ENCODE measurements at regions not wholly inside any gene's neighbourhood (a gene's known extent, or its start where the extent isn't known, plus 50 kb on each side); places are given as distances from the start of the nearest gene placed in this dataset.

DNA sequence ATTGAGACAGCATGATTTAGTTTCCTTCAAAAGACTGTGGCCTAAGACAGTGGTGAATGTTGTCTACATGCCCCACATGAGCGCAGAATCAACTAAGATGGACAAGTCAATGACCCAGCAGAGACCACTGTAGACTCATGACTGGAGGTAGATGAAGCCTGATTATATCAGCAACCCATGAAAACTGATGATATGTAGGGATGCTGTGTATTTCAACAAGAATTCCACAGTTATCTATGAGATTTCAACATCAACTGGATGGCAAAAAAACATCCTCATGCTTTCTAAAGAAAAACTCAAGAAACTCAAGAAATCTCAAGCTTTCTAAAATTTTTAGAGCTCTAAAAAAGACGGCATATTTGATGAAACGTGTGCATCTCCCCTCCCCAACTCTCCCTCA, 413.9 kb upstream of the LYPLAL1 start (continued):
- no peak for TF ChIP-seq NRF1 (conservative IDR thresholded peaks at IDR 0.05 in 1 of 2, IDR thresholded peaks at IDR 0.05 in 1 of 2)
- TF ChIP-seq ZBTB33 (CRISPR knock-in tag; IDR thresholded peaks at IDR 0.05), result no peak
- TF ChIP-seq ZNF143 (CRISPR knock-in tag; IDR thresholded peaks at IDR 0.05), result no peak
- no peak for TF ChIP-seq GTF2A2 (tag; IDR thresholded peaks at IDR 0.05)
- TF ChIP-seq BMI1 (IDR thresholded peaks at IDR 0.05; ENCODE audit: low read length), result no peak
- TF ChIP-seq HDAC2 (IDR thresholded peaks at IDR 0.05), result no peak

- Histone ChIP-seq H3K9ac (ENCODE audit: insufficient read depth in 1 of 2, low read depth in 2 of 2, low read length in 2 of 2) (no peak overlapping the region), H3K27me3 (ENCODE audit: control insufficient read depth in 2 of 2, insufficient read depth in 2 of 2, low read length in 2 of 2) (no peaks in the 10 kb centered on the region), H4K20me1 (replicated peaks; ENCODE audit: control insufficient read depth, insufficient read depth, low read length) (no peaks in the 10 kb centered on the region), H3K36me3 (ENCODE audit: control insufficient read depth, insufficient read depth, low read length) (no peaks in the 10 kb centered on the region), H3K79me2 (ENCODE audit: control insufficient read depth, insufficient read depth, low read length) (no peaks in the 10 kb centered on the region), H2AFZ (ENCODE audit: low read depth, low read length) (no peak overlapping the region), H3K4me1 (replicated peaks in 1 of 2; ENCODE audit: control insufficient read depth in 2 of 2, insufficient read depth in 2 of 2, low read length in 2 of 2) (no peaks in the 10 kb centered on the region), H3K9me3 (replicated peaks; ENCODE audit: control insufficient read depth, insufficient read depth, low read depth, low read length) (no peaks in the 10 kb centered on the region; the same call in 1 of the 2 replicates), H3K9me1 (ENCODE audit: control insufficient read depth, insufficient read depth, low read length) (no peaks in the 10 kb centered on the region), H3K4me2 (ENCODE audit: insufficient read depth, low read length) (no peak overlapping the region), H3K27ac (ENCODE audit: extremely low read depth, low read depth, low read length) (no peak overlapping the region), H3K4me3 (no peak overlapping the region)
- no TSS peak for BruUV-seq (replicated peaks)
- ATAC-seq (no peak), FAIRE-seq (no peak), DNase-seq (ENCODE audit: extremely low read depth in 1 of 4, low spot score in 3 of 4) (no peak)
- 2% methylated on average over 3 of the region's 3 CpGs for WGBS (ENCODE audit: insufficient coverage, low coverage, missing lambda C conversion rate)
- intact Hi-C loops (cut with micrococcal nuclease) (no loop called here), in situ Hi-C loops (cut with MboI) (no loop called here)
- ChIA-PET CTCF (ENCODE audit: low intra/inter-chr PET ratio) (no interaction called here), POLR2A (no interaction called here)
- TF ChIP-seq, protein P1, sequence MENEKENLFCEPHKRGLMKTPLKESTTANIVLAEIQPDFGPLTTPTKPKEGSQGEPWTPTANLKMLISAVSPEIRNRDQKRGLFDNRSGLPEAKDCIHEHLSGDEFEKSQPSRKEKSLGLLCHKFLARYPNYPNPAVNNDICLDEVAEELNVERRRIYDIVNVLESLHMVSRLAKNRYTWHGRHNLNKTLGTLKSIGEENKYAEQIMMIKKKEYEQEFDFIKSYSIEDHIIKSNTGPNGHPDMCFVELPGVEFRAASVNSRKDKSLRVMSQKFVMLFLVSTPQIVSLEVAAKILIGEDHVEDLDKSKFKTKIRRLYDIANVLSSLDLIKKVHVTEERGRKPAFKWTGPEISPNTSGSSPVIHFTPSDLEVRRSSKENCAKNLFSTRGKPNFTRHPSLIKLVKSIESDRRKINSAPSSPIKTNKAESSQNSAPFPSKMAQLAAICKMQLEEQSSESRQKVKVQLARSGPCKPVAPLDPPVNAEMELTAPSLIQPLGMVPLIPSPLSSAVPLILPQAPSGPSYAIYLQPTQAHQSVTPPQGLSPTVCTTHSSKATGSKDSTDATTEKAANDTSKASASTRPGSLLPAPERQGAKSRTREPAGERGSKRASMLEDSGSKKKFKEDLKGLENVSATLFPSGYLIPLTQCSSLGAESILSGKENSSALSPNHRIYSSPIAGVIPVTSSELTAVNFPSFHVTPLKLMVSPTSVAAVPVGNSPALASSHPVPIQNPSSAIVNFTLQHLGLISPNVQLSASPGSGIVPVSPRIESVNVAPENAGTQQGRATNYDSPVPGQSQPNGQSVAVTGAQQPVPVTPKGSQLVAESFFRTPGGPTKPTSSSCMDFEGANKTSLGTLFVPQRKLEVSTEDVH (IDR thresholded peaks at IDR 0.05; ENCODE audit: low read depth, partially characterized antibody), result no peak
- TF ChIP-seq MIER1 (IDR thresholded peaks at IDR 0.05; ENCODE audit: low read depth) (no peak), BDP1 (IDR thresholded peaks at IDR 0.05; ENCODE audit: insufficient read depth, insufficient read length) (no peak), JUN (IDR thresholded peaks at IDR 0.05; ENCODE audit: borderline replicate concordance, low read depth, low read length) (no peak), JUN (CRISPR knock-in tag; IDR thresholded peaks at IDR 0.05; ENCODE audit: borderline replicate concordance) (no peak), CREB5 (CRISPR knock-in tag; IDR thresholded peaks at IDR 0.05) (no peak)
- TF ChIP-seq, protein P2, sequence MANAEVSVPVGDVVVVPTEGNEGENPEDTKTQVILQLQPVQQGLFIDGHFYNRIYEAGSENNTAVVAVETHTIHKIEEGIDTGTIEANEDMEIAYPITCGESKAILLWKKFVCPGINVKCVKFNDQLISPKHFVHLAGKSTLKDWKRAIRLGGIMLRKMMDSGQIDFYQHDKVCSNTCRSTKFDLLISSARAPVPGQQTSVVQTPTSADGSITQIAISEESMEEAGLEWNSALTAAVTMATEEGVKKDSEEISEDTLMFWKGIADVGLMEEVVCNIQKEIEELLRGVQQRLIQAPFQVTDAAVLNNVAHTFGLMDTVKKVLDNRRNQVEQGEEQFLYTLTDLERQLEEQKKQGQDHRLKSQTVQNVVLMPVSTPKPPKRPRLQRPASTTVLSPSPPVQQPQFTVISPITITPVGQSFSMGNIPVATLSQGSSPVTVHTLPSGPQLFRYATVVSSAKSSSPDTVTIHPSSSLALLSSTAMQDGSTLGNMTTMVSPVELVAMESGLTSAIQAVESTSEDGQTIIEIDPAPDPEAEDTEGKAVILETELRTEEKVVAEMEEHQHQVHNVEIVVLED (CRISPR knock-in tag; IDR thresholded peaks at IDR 0.05), result no peak
Measured at GRCh38 chr1:218760601-218761570, 412.8 kb upstream of the LYPLAL1 start.
